ENCODE measurements at regions not wholly inside any gene's neighbourhood (a gene's known extent, or its start where the extent isn't known, plus 50 kb on each side); places are given as distances from the start of the nearest gene placed in this dataset.

- DNase-seq: no peak
Measured at GRCh38 chr6:167758309-167759023, 68.2 kb upstream of the AFDN start.

- no peak for DNase-seq
Measured at GRCh38 chr6:167759206-167759605, 67.5 kb upstream of the AFDN start.

GRCh38 chr6:167759912-167760311 lies 66.8 kb upstream of the AFDN start:
- no peak for DNase-seq

GRCh38 chr6:167760979-167761793 lies 65.5 kb upstream of the AFDN start:
- DNase-seq: no peak

GRCh38 chr6:167761794-167762258 lies 64.9 kb upstream of the AFDN start:
- peak; percentile 19 for DNase-seq

GRCh38 chr6:167762259-167762962 lies 64.3 kb upstream of the AFDN start:
- DNase-seq: no peak

GRCh38 chr6:167763056-167763944 lies 63.4 kb upstream of the AFDN start:
- no peak for DNase-seq

GRCh38 chr6:167764215-167764614 lies 62.5 kb upstream of the AFDN start:
- no peak for DNase-seq

- no peak for DNase-seq
Measured at GRCh38 chr6:167764713-167765479, 61.8 kb upstream of the AFDN start.

- peak; percentile 62 for DNase-seq
Measured at GRCh38 chr6:167766986-167767714, 59.6 kb upstream of the AFDN start.

GRCh38 chr6:167767715-167768107 lies 59.0 kb upstream of the AFDN start:
- DNase-seq: no peak

- no peak for DNase-seq
Measured at GRCh38 chr6:167768471-167769215, 58.1 kb upstream of the AFDN start.

GRCh38 chr6:167769408-167770190 lies 57.1 kb upstream of the AFDN start:
- DNase-seq: no peak

GRCh38 chr6:167770291-167770955 lies 56.3 kb upstream of the AFDN start:
- DNase-seq: no peak

- no peak for DNase-seq
Measured at GRCh38 chr6:167774881-167775280, 51.8 kb upstream of the AFDN start.

GRCh38 chr6:167776906-167777627 lies 49.6 kb upstream of the AFDN start:
- DNase-seq: no peak

Measured in SHP77 treated with DMSO at 0.1 percent for 48 hours (cell line).